Stimulated activated naive B cell treated with anti-CD40 and anti-IgM and Interleukin-4, amounts not matched to agents 10 μg/mL and 1 μg/mL and 100 μg/mL, for 72 hours (primary cell): ENCODE measurements at regions not wholly inside any gene's neighbourhood (a gene's known extent, or its start where the extent isn't known, plus 50 kb on each side); places are given as distances from the start of the nearest gene placed in this dataset.

ENCODE experiments used
- ATAC-seq, 2 donors: fragments of 150-1000 bp; cut with Tn5 transposase; replicated peaks; 2 replicates each; pipeline ENCODE4 v1.10.0; 2021; ENCODE audit warnings: moderate library complexity in 1 of 2
- DNase-seq: peaks from one replicate; pipeline ENCODE4 v3.0.0; 2021
- H3K27ac Mint-ChIP-seq: one replicate; pipeline ENCODE4 v1.8.0; 2022; ENCODE audit warnings: mild to moderate bottlenecking, mixed read lengths
- H3K27me3 Mint-ChIP-seq, 2 donors: one replicate each; pipeline ENCODE4 v1.8.0; 2022; ENCODE audit warnings: mixed read lengths in 2 of 2
- H3K36me3 Mint-ChIP-seq, 2 donors: one replicate each; pipeline ENCODE4 v1.8.0; 2022; ENCODE audit warnings: mixed read lengths in 2 of 2, mild to moderate bottlenecking in 1 of 2
- H3K4me1 Mint-ChIP-seq, 2 donors: one replicate each; pipeline ENCODE4 v1.8.0; 2022; ENCODE audit warnings: mixed read lengths in 2 of 2, mild to moderate bottlenecking in 1 of 2
- H3K4me3 Mint-ChIP-seq, 2 donors: one replicate each; pipeline ENCODE4 v1.8.0; 2022; ENCODE audit warnings: mild to moderate bottlenecking in 2 of 2, mixed read lengths in 2 of 2, moderate library complexity in 1 of 2
- H3K9me3 Mint-ChIP-seq, 2 donors: one replicate each; pipeline ENCODE4 v1.8.0; 2022; ENCODE audit warnings: mixed read lengths in 2 of 2, mild to moderate bottlenecking in 1 of 2

GRCh38 chr4:124872659-124873058 is 160.1 kb upstream of the ANKRD50 start:
- Mint-ChIP-seq H3K9me3 (peaks cover 11 to 14% of the 10 kb centered on the region in 2 donors), H3K4me3 (no peak overlapping the region), H3K27me3 (no peaks in the 10 kb centered on the region), H3K27ac (no peak overlapping the region), H3K36me3 (peaks cover 0 to 9% of the 10 kb centered on the region in 2 donors), H3K4me1 (no peaks in the 10 kb centered on the region)
- no peak for DNase-seq
- no peak for ATAC-seq

GRCh38 chr4:124869961-124870495 is 157.5 kb upstream of the ANKRD50 start:
- ATAC-seq (no peak), DNase-seq (no peak)
- H3K9me3 Mint-ChIP-seq = no peaks in the 10 kb centered on the region
- no peaks in the 10 kb centered on the region for H3K36me3 Mint-ChIP-seq
- no peaks in the 10 kb centered on the region for H3K27me3 Mint-ChIP-seq
- no peaks in the 10 kb centered on the region for H3K4me1 Mint-ChIP-seq
- no peak overlapping the region for H3K4me3 Mint-ChIP-seq
- H3K27ac Mint-ChIP-seq = no peak overlapping the region

GRCh38 chr4:124868495-124868894 is 156.0 kb upstream of the ANKRD50 start:
- Mint-ChIP-seq H3K27me3 (no peaks in the 10 kb centered on the region), H3K9me3 (no peaks in the 10 kb centered on the region), H3K36me3 (no peaks in the 10 kb centered on the region), H3K27ac (no peak overlapping the region), H3K4me3 (no peak overlapping the region), H3K4me1 (no peaks in the 10 kb centered on the region)
- no peak for ATAC-seq
- DNase-seq = no peak

GRCh38 chr4:124867536-124867935 is 155.0 kb upstream of the ANKRD50 start:
- Mint-ChIP-seq H3K4me1 (no peaks in the 10 kb centered on the region), H3K27ac (no peak overlapping the region), H3K4me3 (no peak overlapping the region), H3K9me3 (no peaks in the 10 kb centered on the region), H3K36me3 (no peaks in the 10 kb centered on the region), H3K27me3 (no peaks in the 10 kb centered on the region)
- ATAC-seq = no peak
- no peak for DNase-seq

- no peak for DNase-seq
- no peaks in the 10 kb centered on the region for H3K27me3 Mint-ChIP-seq
- no peak overlapping the region for H3K4me3 Mint-ChIP-seq
- no peaks in the 10 kb centered on the region for H3K36me3 Mint-ChIP-seq
- H3K4me1 Mint-ChIP-seq = no peaks in the 10 kb centered on the region
- H3K27ac Mint-ChIP-seq = no peak overlapping the region
- no peak for ATAC-seq
- H3K9me3 Mint-ChIP-seq = no peaks in the 10 kb centered on the region
These were observed 153.8 kb upstream of the ANKRD50 start for GRCh38 chr4:124866301-124866700.

- H3K36me3 Mint-ChIP-seq = no peaks in the 10 kb centered on the region
- ATAC-seq (no peak), DNase-seq (no peak)
- H3K27me3 Mint-ChIP-seq = no peaks in the 10 kb centered on the region
- no peak overlapping the region for H3K27ac Mint-ChIP-seq
- H3K9me3 Mint-ChIP-seq = no peaks in the 10 kb centered on the region
- no peak overlapping the region for H3K4me3 Mint-ChIP-seq
- no peaks in the 10 kb centered on the region for H3K4me1 Mint-ChIP-seq
These were observed 150.6 kb upstream of the ANKRD50 start for GRCh38 chr4:124863040-124863545.

GRCh38 chr4:124862261-124862660 is 149.7 kb upstream of the ANKRD50 start:
- ATAC-seq (no peak), DNase-seq (no peak)
- no peaks in the 10 kb centered on the region for H3K36me3 Mint-ChIP-seq
- peaks cover 0 to 1% of the 10 kb centered on the region in 2 donors for H3K9me3 Mint-ChIP-seq
- no peak overlapping the region for H3K4me3 Mint-ChIP-seq
- no peak overlapping the region for H3K27ac Mint-ChIP-seq
- H3K27me3 Mint-ChIP-seq = no peaks in the 10 kb centered on the region
- H3K4me1 Mint-ChIP-seq = no peaks in the 10 kb centered on the region

GRCh38 chr4:124861761-124862160 is 149.2 kb upstream of the ANKRD50 start:
- Mint-ChIP-seq H3K27me3 (no peaks in the 10 kb centered on the region), H3K36me3 (no peaks in the 10 kb centered on the region), H3K9me3 (peaks cover 0 to 1% of the 10 kb centered on the region in 2 donors), H3K27ac (no peak overlapping the region), H3K4me3 (no peak overlapping the region), H3K4me1 (no peaks in the 10 kb centered on the region)
- DNase-seq = no peak
- ATAC-seq = no peak

- no peaks in the 10 kb centered on the region for H3K27me3 Mint-ChIP-seq
- peaks cover 5 to 13% of the 10 kb centered on the region in 2 donors for H3K4me1 Mint-ChIP-seq
- ATAC-seq (peak; percentile 92 to 95), DNase-seq (no peak)
- H3K9me3 Mint-ChIP-seq = peaks cover 0 to 10% of the 10 kb centered on the region in 2 donors
- H3K27ac Mint-ChIP-seq = no peak overlapping the region
- H3K36me3 Mint-ChIP-seq = no peaks in the 10 kb centered on the region
- no peak overlapping the region for H3K4me3 Mint-ChIP-seq
These were observed 142.4 kb upstream of the ANKRD50 start for GRCh38 chr4:124854968-124855367.

- Mint-ChIP-seq H3K27ac (no peak overlapping the region), H3K4me3 (no peak overlapping the region), H3K4me1 (peaks cover 5 to 13% of the 10 kb centered on the region in 2 donors), H3K27me3 (no peaks in the 10 kb centered on the region), H3K36me3 (no peaks in the 10 kb centered on the region), H3K9me3 (peaks cover 0 to 9% of the 10 kb centered on the region in 2 donors)
- ATAC-seq (no peak), DNase-seq (no peak)
These were observed 139.2 kb upstream of the ANKRD50 start for GRCh38 chr4:124851741-124852140.

- no peaks in the 10 kb centered on the region for H3K36me3 Mint-ChIP-seq
- no peak for DNase-seq
- H3K9me3 Mint-ChIP-seq = peaks cover 7 to 17% of the 10 kb centered on the region in 2 donors
- no peak for ATAC-seq
- H3K27me3 Mint-ChIP-seq = no peaks in the 10 kb centered on the region
- H3K4me3 Mint-ChIP-seq = no peak overlapping the region
- H3K4me1 Mint-ChIP-seq = no peaks in the 10 kb centered on the region
- no peak overlapping the region for H3K27ac Mint-ChIP-seq
These were observed 133.8 kb upstream of the ANKRD50 start for GRCh38 chr4:124846306-124846705.

- no peaks in the 10 kb centered on the region for H3K4me1 Mint-ChIP-seq
- H3K27me3 Mint-ChIP-seq = no peaks in the 10 kb centered on the region
- peaks cover 20 to 41% of the 10 kb centered on the region in 2 donors for H3K9me3 Mint-ChIP-seq
- H3K36me3 Mint-ChIP-seq = peaks cover 2 to 3% of the 10 kb centered on the region in 2 donors
- H3K27ac Mint-ChIP-seq = no peak overlapping the region
- ATAC-seq (no peak), DNase-seq (no peak)
- no peak overlapping the region for H3K4me3 Mint-ChIP-seq
These were observed 127.4 kb upstream of the ANKRD50 start for GRCh38 chr4:124839786-124840390.

GRCh38 chr4:124833831-124834505 is 121.4 kb upstream of the ANKRD50 start:
- H3K27ac Mint-ChIP-seq = no peak overlapping the region
- no peak overlapping the region for H3K4me3 Mint-ChIP-seq
- no peak for DNase-seq
- H3K27me3 Mint-ChIP-seq = no peaks in the 10 kb centered on the region
- H3K9me3 Mint-ChIP-seq = peaks cover 12 to 14% of the 10 kb centered on the region in 2 donors
- H3K4me1 Mint-ChIP-seq = no peaks in the 10 kb centered on the region
- H3K36me3 Mint-ChIP-seq = peaks cover 0 to 3% of the 10 kb centered on the region in 2 donors
- no peak for ATAC-seq

- Mint-ChIP-seq H3K27me3 (no peaks in the 10 kb centered on the region), H3K27ac (no peak overlapping the region), H3K9me3 (peaks cover 0 to 6% of the 10 kb centered on the region in 2 donors), H3K4me3 (no peak overlapping the region), H3K36me3 (no peaks in the 10 kb centered on the region), H3K4me1 (no peaks in the 10 kb centered on the region)
- ATAC-seq = no peak
- no peak for DNase-seq
These were observed 115.8 kb upstream of the ANKRD50 start for GRCh38 chr4:124828382-124828781.

GRCh38 chr4:124817531-124817930 is 105.0 kb upstream of the ANKRD50 start:
- no peaks in the 10 kb centered on the region for H3K4me1 Mint-ChIP-seq
- DNase-seq (no peak), ATAC-seq (no peak)
- H3K4me3 Mint-ChIP-seq = no peak overlapping the region
- peaks cover 8 to 18% of the 10 kb centered on the region in 2 donors for H3K9me3 Mint-ChIP-seq
- H3K36me3 Mint-ChIP-seq = no peaks in the 10 kb centered on the region
- H3K27ac Mint-ChIP-seq = no peak overlapping the region
- no peaks in the 10 kb centered on the region for H3K27me3 Mint-ChIP-seq
